KMS-11 (cell line): ENCODE measurements at regions not wholly inside any gene's neighbourhood (a gene's known extent, or its start where the extent isn't known, plus 50 kb on each side); places are given as distances from the start of the nearest gene placed in this dataset.

Experiments used
- H2AFZ ChIP-seq: fragments of 200-600 bp; sonication (generic); 2 replicates; pipeline ENCODE4 v1.6.1; 2016; ENCODE audit warnings: antibody characterized with exemption, mixed run types, low read depth
- H3K27ac ChIP-seq: fragments of 200-600 bp; sonication (generic); 2 replicates; pipeline ENCODE4 v1.6.1; 2016; ENCODE audit warnings: mild to moderate bottlenecking, mixed run types
- H3K27me3 ChIP-seq: fragments of 200-600 bp; sonication (generic); 2 replicates; pipeline ENCODE4 v1.6.1; 2017; ENCODE audit warnings: mild to moderate bottlenecking, low read depth, mixed run types, moderate library complexity; ENCODE audit not compliant: insufficient read depth
- H3K36me3 ChIP-seq: fragments of 200-600 bp; sonication (generic); 2 replicates; pipeline ENCODE4 v1.6.1; 2017; ENCODE audit warnings: mild to moderate bottlenecking, mixed run types; ENCODE audit not compliant: insufficient read depth
- H3K4me1 ChIP-seq: fragments of 200-600 bp; sonication (generic); 2 replicates; pipeline ENCODE4 v1.6.1; 2016; ENCODE audit warnings: mild to moderate bottlenecking, low read depth, mixed run types; ENCODE audit not compliant: poor library complexity, severe bottlenecking
- H3K4me2 ChIP-seq: fragments of 200-600 bp; sonication (generic); 2 replicates; pipeline ENCODE4 v1.7.0; 2016; ENCODE audit warnings: mild to moderate bottlenecking, mixed run types
- H3K4me3 ChIP-seq: fragments of 200-600 bp; sonication (generic); IDR thresholded peaks from 2 replicates; pipeline ENCODE4 v1.6.1; 2017; ENCODE audit warnings: low read depth, low read length, mixed read lengths; ENCODE audit not compliant: insufficient read depth
- H3K79me2 ChIP-seq: fragments of 200-600 bp; sonication (generic); 2 replicates; pipeline ENCODE4 v1.6.1; 2016; ENCODE audit warnings: low read depth, mixed run types; ENCODE audit not compliant: insufficient read depth
- H3K9ac ChIP-seq: fragments of 200-600 bp; sonication (generic); 2 replicates; pipeline ENCODE4 v1.6.1; 2016; ENCODE audit warnings: mild to moderate bottlenecking, mixed run types
- H4K20me1 ChIP-seq: fragments of 200-600 bp; sonication (generic); 2 replicates; pipeline ENCODE4 v1.6.1; 2016; ENCODE audit warnings: mild to moderate bottlenecking, mixed run types; ENCODE audit not compliant: insufficient read depth
- CTCF ChIP-seq: fragments of 200-600 bp; sonication (generic); conservative IDR thresholded peaks from 2 replicates; pipeline ENCODE4 v1.6.1; 2017; ENCODE audit warnings: low read depth, mild to moderate bottlenecking, antibody characterized with exemption, low read length, moderate library complexity, mixed read lengths

GRCh38 chr14:97912217-97912616, 1115.0 kb downstream of the VRK1 start:
- Histone ChIP-seq H3K4me1 (no peaks in the 10 kb centered on the region), H3K27ac (no peak overlapping the region), H2AFZ (no peak overlapping the region), H3K27me3 (no peaks in the 10 kb centered on the region), H3K9ac (no peak overlapping the region), H3K4me3 (no peak overlapping the region), H3K4me2 (no peak overlapping the region), H4K20me1 (no peaks in the 10 kb centered on the region), H3K36me3 (no peaks in the 10 kb centered on the region), H3K79me2 (no peaks in the 10 kb centered on the region)
- TF ChIP-seq CTCF, result no peak

GRCh38 chr14:97916100-97916499, 1118.9 kb downstream of the VRK1 start:
- H3K36me3 ChIP-seq, result no peaks in the 10 kb centered on the region
- no peaks in the 10 kb centered on the region for H3K27me3 ChIP-seq
- H3K4me3 ChIP-seq, result no peak overlapping the region
- TF ChIP-seq CTCF, result no peak
- H2AFZ ChIP-seq, result no peak overlapping the region
- no peak overlapping the region for H3K9ac ChIP-seq
- no peak overlapping the region for H3K4me2 ChIP-seq
- no peaks in the 10 kb centered on the region for H4K20me1 ChIP-seq
- H3K27ac ChIP-seq, result no peak overlapping the region
- H3K4me1 ChIP-seq, result no peaks in the 10 kb centered on the region
- H3K79me2 ChIP-seq, result no peaks in the 10 kb centered on the region

- Histone ChIP-seq H3K27me3 (no peaks in the 10 kb centered on the region), H3K4me1 (no peaks in the 10 kb centered on the region), H3K4me3 (no peak overlapping the region), H3K27ac (no peak overlapping the region), H3K36me3 (no peaks in the 10 kb centered on the region), H4K20me1 (no peaks in the 10 kb centered on the region), H2AFZ (no peak overlapping the region), H3K79me2 (no peaks in the 10 kb centered on the region), H3K4me2 (no peak overlapping the region), H3K9ac (no peak overlapping the region)
- no peak for TF ChIP-seq CTCF
These were observed 1119.7 kb downstream of the VRK1 start for GRCh38 chr14:97916669-97917568.

- no peaks in the 10 kb centered on the region for H3K79me2 ChIP-seq
- no peak overlapping the region for H2AFZ ChIP-seq
- TF ChIP-seq CTCF, result no peak
- H3K4me2 ChIP-seq, result no peak overlapping the region
- no peaks in the 10 kb centered on the region for H3K36me3 ChIP-seq
- no peak overlapping the region for H3K27ac ChIP-seq
- H3K4me1 ChIP-seq, result no peaks in the 10 kb centered on the region
- no peak overlapping the region for H3K9ac ChIP-seq
- no peaks in the 10 kb centered on the region for H3K27me3 ChIP-seq
- H4K20me1 ChIP-seq, result no peaks in the 10 kb centered on the region
- H3K4me3 ChIP-seq, result no peak overlapping the region
These were observed 1123.0 kb downstream of the VRK1 start for GRCh38 chr14:97920201-97920600.
